Endodermal cell (in vitro differentiated cells): ENCODE measurements at regions not wholly inside any gene's neighbourhood (a gene's known extent, or its start where the extent isn't known, plus 50 kb on each side); places are given as distances from the start of the nearest gene placed in this dataset.
A peak's percentile ranks its signal among the peaks of the same experiment; 100 is the strongest.

Source experiments
- DNase-seq: peaks from one replicate; pipeline ENCODE4 v3.0.0-alpha.2; 2017
- H3K27ac ChIP-seq: 2 replicates; pipeline ENCODE4 v1.5.1; 2013; ENCODE audit warnings: mild to moderate bottlenecking, low read depth, low read length, moderate library complexity
- H3K27me3 ChIP-seq: 2 replicates; pipeline ENCODE4 v1.6.1; 2013; ENCODE audit warnings: mild to moderate bottlenecking, low read length, moderate library complexity; ENCODE audit not compliant: insufficient read depth, control insufficient read depth, poor library complexity, severe bottlenecking
- H3K36me3 ChIP-seq: 2 replicates; pipeline ENCODE4 v1.7.0; 2013; ENCODE audit warnings: mild to moderate bottlenecking, low read length, moderate library complexity; ENCODE audit not compliant: control insufficient read depth, insufficient read depth
- H3K4me1 ChIP-seq: one replicate; pipeline ENCODE4 v1.7.0; 2013; ENCODE audit warnings: low read length; ENCODE audit not compliant: control insufficient read depth, insufficient read depth
- H3K4me3 ChIP-seq: 2 replicates; pipeline ENCODE4 v1.5.1; 2013; ENCODE audit warnings: mild to moderate bottlenecking, low read length, moderate library complexity
- H3K9ac ChIP-seq: 2 replicates; pipeline ENCODE4 v1.6.1; 2013; ENCODE audit warnings: mild to moderate bottlenecking, low read length, moderate library complexity; ENCODE audit not compliant: poor library complexity, severe bottlenecking; ENCODE audit errors: extremely low read depth
- H3K9me3 ChIP-seq: 2 replicates; pipeline ENCODE4 v1.6.1; 2013; ENCODE audit warnings: mild to moderate bottlenecking, low read length, moderate library complexity; ENCODE audit not compliant: control insufficient read depth
- H3K27ac Mint-ChIP-seq: 2 replicates; pipeline ENCODE4 v1.8.0; 2020; ENCODE audit warnings: mixed read lengths
- H3K27me3 Mint-ChIP-seq: 2 replicates; pipeline ENCODE4 v1.8.0; 2021; ENCODE audit warnings: mild to moderate bottlenecking, mixed read lengths; ENCODE audit not compliant: insufficient read depth
- H3K36me3 Mint-ChIP-seq: 2 replicates; pipeline ENCODE4 v1.8.0; 2020; ENCODE audit warnings: low read depth, mixed read lengths
- H3K4me1 Mint-ChIP-seq: 2 replicates; pipeline ENCODE4 v1.8.0; 2020; ENCODE audit warnings: mixed read lengths
- H3K4me3 Mint-ChIP-seq: 2 replicates; pipeline ENCODE4 v1.8.0; 2020; ENCODE audit warnings: mild to moderate bottlenecking, moderate library complexity, mixed read lengths
- H3K9me3 Mint-ChIP-seq: 2 replicates; pipeline ENCODE4 v1.8.0; 2020; ENCODE audit warnings: mild to moderate bottlenecking, mixed read lengths
- WGBS, 2 experiments: methylation state at CpG; one replicate each; pipeline versions ENCODE4 v1.1.5 to v1.1.7; 2013; ENCODE audit warnings: missing lambda C conversion rate in 2 of 2, mixed read lengths in 1 of 2; ENCODE audit not compliant: insufficient coverage in 1 of 2, insufficient read length in 1 of 2; 5-methylcytosine and 5-hydroxymethylcytosine counted together
- TF ChIP-seq, protein P1 (sequence below): fragments of 200-600 bp; sonication (generic); conservative IDR thresholded peaks from 2 replicates; pipeline ENCODE4 v1.5.0; 2021; ENCODE audit warnings: antibody characterized with exemption, mild to moderate bottlenecking

GRCh38 chr13:47603365-47603764, 397.7 kb downstream of the SUCLA2 start:
- TF ChIP-seq, protein P1, sequence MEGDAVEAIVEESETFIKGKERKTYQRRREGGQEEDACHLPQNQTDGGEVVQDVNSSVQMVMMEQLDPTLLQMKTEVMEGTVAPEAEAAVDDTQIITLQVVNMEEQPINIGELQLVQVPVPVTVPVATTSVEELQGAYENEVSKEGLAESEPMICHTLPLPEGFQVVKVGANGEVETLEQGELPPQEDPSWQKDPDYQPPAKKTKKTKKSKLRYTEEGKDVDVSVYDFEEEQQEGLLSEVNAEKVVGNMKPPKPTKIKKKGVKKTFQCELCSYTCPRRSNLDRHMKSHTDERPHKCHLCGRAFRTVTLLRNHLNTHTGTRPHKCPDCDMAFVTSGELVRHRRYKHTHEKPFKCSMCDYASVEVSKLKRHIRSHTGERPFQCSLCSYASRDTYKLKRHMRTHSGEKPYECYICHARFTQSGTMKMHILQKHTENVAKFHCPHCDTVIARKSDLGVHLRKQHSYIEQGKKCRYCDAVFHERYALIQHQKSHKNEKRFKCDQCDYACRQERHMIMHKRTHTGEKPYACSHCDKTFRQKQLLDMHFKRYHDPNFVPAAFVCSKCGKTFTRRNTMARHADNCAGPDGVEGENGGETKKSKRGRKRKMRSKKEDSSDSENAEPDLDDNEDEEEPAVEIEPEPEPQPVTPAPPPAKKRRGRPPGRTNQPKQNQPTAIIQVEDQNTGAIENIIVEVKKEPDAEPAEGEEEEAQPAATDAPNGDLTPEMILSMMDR: no peak
- Mint-ChIP-seq H3K4me1 (peaks cover 3% of the 10 kb centered on the region), H3K36me3 (no peaks in the 10 kb centered on the region), H3K9me3 (peaks cover 4% of the 10 kb centered on the region), H3K27me3 (no peaks in the 10 kb centered on the region), H3K4me3 (no peak overlapping the region), H3K27ac (no peak overlapping the region)
- H3K36me3 ChIP-seq: no peaks in the 10 kb centered on the region
- no peak overlapping the region for H3K27ac ChIP-seq
- no peaks in the 10 kb centered on the region for H3K27me3 ChIP-seq
- no peaks in the 10 kb centered on the region for H3K4me1 ChIP-seq
- H3K4me3 ChIP-seq: no peak overlapping the region
- H3K9ac ChIP-seq: no peak overlapping the region
- peaks cover 7% of the 10 kb centered on the region for H3K9me3 ChIP-seq
- no peak for DNase-seq

- Histone ChIP-seq H3K27ac (no peak overlapping the region), H3K9ac (no peak overlapping the region), H3K4me1 (no peaks in the 10 kb centered on the region), H3K27me3 (no peaks in the 10 kb centered on the region), H3K4me3 (no peak overlapping the region), H3K9me3 (peaks cover 15% of the 10 kb centered on the region), H3K36me3 (no peaks in the 10 kb centered on the region)
- 80% methylated on average over 1 of the region's 2 CpGs; no CpG with 5 or more reads in 1 of the 2 experiments for WGBS, 2 experiments
- no peaks in the 10 kb centered on the region for H3K27me3 Mint-ChIP-seq
- H3K4me1 Mint-ChIP-seq: peaks cover 8% of the 10 kb centered on the region
- TF ChIP-seq, protein P1: peak; percentile 48
- no peak for DNase-seq
- no peak overlapping the region for H3K27ac Mint-ChIP-seq
- no peaks in the 10 kb centered on the region for H3K36me3 Mint-ChIP-seq
- peaks cover 22% of the 10 kb centered on the region for H3K9me3 Mint-ChIP-seq
- no peak overlapping the region for H3K4me3 Mint-ChIP-seq
Measured at GRCh38 chr13:47598340-47598911, 402.6 kb downstream of the SUCLA2 start.

- H3K4me1 ChIP-seq: no peaks in the 10 kb centered on the region
- H3K9me3 Mint-ChIP-seq: peaks cover 37% of the 10 kb centered on the region
- H3K4me3 ChIP-seq: no peak overlapping the region
- H3K4me1 Mint-ChIP-seq: peaks cover 11% of the 10 kb centered on the region
- H3K9ac ChIP-seq: no peak overlapping the region
- no peak overlapping the region for H3K27ac Mint-ChIP-seq
- no peaks in the 10 kb centered on the region for H3K36me3 Mint-ChIP-seq
- H3K27me3 Mint-ChIP-seq: no peaks in the 10 kb centered on the region
- H3K9me3 ChIP-seq: peaks cover 23% of the 10 kb centered on the region
- H3K36me3 ChIP-seq: no peaks in the 10 kb centered on the region
- no peak overlapping the region for H3K27ac ChIP-seq
- no peak overlapping the region for H3K4me3 Mint-ChIP-seq
- DNase-seq: peak; percentile 83
- H3K27me3 ChIP-seq: no peaks in the 10 kb centered on the region
- TF ChIP-seq, protein P1: peak; percentile 62
Measured at GRCh38 chr13:47594833-47595232, 406.2 kb downstream of the SUCLA2 start.
